Activated naive CD8-positive, alpha-beta T cell treated with anti-CD3 and anti-CD28 coated beads, Interleukin-2, amount 50 U/mL, for 24 hours (primary cell): ENCODE measurements at regions not wholly inside any gene's neighbourhood (a gene's known extent, or its start where the extent isn't known, plus 50 kb on each side); places are given as distances from the start of the nearest gene placed in this dataset.

Experiments
- ATAC-seq: fragments of 150-1000 bp; cut with Tn5 transposase; one replicate; pipeline ENCODE4 v1.10.0; 2021
- DNase-seq: peaks from one replicate; pipeline ENCODE4 v3.0.0; 2021
- H3K27ac Mint-ChIP-seq: one replicate; pipeline ENCODE4 v1.8.0; 2021; ENCODE audit warnings: mild to moderate bottlenecking, mixed read lengths
- H3K27me3 Mint-ChIP-seq: one replicate; pipeline ENCODE4 v1.8.0; 2021; ENCODE audit warnings: mixed read lengths
- H3K36me3 Mint-ChIP-seq: one replicate; pipeline ENCODE4 v1.8.0; 2021; ENCODE audit warnings: low read depth, mixed read lengths
- H3K4me1 Mint-ChIP-seq: one replicate; pipeline ENCODE4 v1.8.0; 2021; ENCODE audit warnings: mixed read lengths
- H3K4me3 Mint-ChIP-seq: one replicate; pipeline ENCODE4 v1.8.0; 2021; ENCODE audit warnings: mild to moderate bottlenecking, moderate library complexity, mixed read lengths
- H3K9me3 Mint-ChIP-seq: one replicate; pipeline ENCODE4 v1.8.0; 2021; ENCODE audit warnings: mixed read lengths

DNA sequence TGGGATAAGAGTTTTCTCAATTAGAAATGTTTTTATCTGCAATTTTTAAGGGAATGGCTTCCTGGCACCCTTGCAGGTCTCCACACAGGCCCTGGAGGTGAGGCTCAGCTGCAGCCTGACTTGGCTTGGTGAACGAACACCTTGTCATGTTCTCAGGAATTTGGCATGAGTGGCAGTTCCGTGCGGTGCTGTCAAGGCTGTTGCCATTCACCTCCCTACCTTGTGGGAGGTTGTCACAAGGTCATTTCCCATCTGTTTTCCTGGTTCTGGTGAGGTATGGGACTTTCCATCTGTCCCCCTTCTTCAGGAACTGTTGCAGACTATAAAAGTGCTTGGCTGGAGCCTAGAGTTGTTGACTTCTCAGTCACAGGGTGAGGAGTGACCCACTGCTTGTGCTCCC, 82.9 kb downstream of the ELOVL4 start:
- H3K27ac Mint-ChIP-seq = no peak overlapping the region
- ATAC-seq (no peak), DNase-seq (no peak)
- H3K27me3 Mint-ChIP-seq = no peaks in the 10 kb centered on the region
- H3K36me3 Mint-ChIP-seq = no peaks in the 10 kb centered on the region
- H3K4me3 Mint-ChIP-seq = no peak overlapping the region
- no peaks in the 10 kb centered on the region for H3K9me3 Mint-ChIP-seq
- peaks cover under 1% of the 10 kb centered on the region for H3K4me1 Mint-ChIP-seq

- no peaks in the 10 kb centered on the region for H3K36me3 Mint-ChIP-seq
- H3K27ac Mint-ChIP-seq = no peak overlapping the region
- H3K4me1 Mint-ChIP-seq = no peaks in the 10 kb centered on the region
- no peaks in the 10 kb centered on the region for H3K27me3 Mint-ChIP-seq
- no peak for DNase-seq
- no peak overlapping the region for H3K4me3 Mint-ChIP-seq
- no peak for ATAC-seq
- H3K9me3 Mint-ChIP-seq = no peaks in the 10 kb centered on the region
These were observed 83.4 kb downstream of the ELOVL4 start for GRCh38 chr6:79864001-79864400.

DNA sequence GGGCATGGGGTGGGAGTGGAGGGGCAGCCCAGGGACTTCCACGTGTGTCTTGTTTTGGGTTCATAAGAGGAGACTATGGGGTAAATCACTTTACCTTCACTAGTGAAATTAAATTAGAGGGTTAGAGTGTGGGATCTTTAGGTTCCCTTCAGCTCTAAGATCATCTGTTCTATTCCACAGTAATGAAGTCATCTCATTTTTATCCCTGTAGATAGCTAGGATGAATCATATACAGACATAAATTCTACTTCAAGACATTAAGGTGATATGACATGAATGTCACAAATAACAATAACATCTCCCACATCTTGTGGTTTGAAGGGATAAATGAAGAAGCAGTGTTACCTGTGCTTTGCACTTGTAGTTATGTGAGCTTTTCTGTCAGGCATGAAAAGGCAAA, 83.8 kb downstream of the ELOVL4 start:
- Mint-ChIP-seq H3K9me3 (no peaks in the 10 kb centered on the region), H3K4me1 (no peaks in the 10 kb centered on the region), H3K4me3 (no peak overlapping the region), H3K27ac (no peak overlapping the region), H3K36me3 (no peaks in the 10 kb centered on the region), H3K27me3 (no peaks in the 10 kb centered on the region)
- DNase-seq = no peak
- no peak for ATAC-seq

DNA sequence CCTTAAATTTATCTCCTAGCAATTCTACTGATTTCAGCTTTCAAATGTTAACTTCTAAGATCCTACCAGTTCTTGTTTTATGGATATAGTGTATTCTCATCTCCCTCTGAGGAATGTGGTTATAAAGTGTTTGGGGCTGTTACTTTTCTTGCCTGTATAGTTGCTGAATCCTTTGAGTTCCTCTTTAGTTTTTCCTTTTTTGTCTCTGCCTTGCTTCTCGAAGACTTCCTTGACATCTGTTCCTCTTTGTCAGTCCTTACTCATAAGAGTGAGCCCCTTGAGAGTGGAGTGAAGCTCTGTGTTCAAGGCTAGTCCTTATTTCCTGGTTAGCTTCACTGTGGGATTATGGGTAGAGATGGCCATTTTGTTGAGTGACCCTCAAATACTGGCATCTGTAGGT, 84.6 kb downstream of the ELOVL4 start:
- H3K4me3 Mint-ChIP-seq = no peak overlapping the region
- no peak overlapping the region for H3K27ac Mint-ChIP-seq
- DNase-seq (no peak), ATAC-seq (no peak)
- H3K4me1 Mint-ChIP-seq = no peaks in the 10 kb centered on the region
- no peaks in the 10 kb centered on the region for H3K27me3 Mint-ChIP-seq
- no peaks in the 10 kb centered on the region for H3K9me3 Mint-ChIP-seq
- H3K36me3 Mint-ChIP-seq = no peaks in the 10 kb centered on the region

DNA sequence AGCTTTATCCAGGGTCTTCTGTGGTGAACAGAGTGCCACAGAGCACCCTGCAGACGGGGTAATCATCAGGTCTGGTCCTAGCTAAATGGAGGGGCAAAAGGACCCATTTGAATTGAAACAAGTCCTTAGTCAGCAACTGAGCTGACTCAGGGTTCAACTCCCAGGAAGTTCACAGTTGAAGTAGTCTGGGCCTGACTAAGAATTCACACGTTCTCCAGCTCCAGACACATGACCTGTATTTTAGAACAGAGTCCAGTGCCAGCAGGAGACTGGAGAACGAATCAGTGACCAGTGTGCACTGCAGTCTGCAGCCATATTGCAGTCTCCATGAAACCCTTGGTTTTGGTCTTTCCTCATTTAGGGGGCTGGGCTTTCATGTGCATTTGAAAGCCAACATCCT, 85.2 kb downstream of the ELOVL4 start:
- Mint-ChIP-seq H3K36me3 (no peaks in the 10 kb centered on the region), H3K27ac (no peak overlapping the region), H3K27me3 (no peaks in the 10 kb centered on the region), H3K4me1 (no peaks in the 10 kb centered on the region), H3K9me3 (no peaks in the 10 kb centered on the region), H3K4me3 (no peak overlapping the region)
- DNase-seq (no peak), ATAC-seq (no peak)

- Mint-ChIP-seq H3K27me3 (no peaks in the 10 kb centered on the region), H3K4me1 (no peaks in the 10 kb centered on the region), H3K9me3 (no peaks in the 10 kb centered on the region), H3K4me3 (no peak overlapping the region), H3K27ac (no peak overlapping the region), H3K36me3 (no peaks in the 10 kb centered on the region)
- ATAC-seq (no peak), DNase-seq (no peak)
These were observed 86.3 kb downstream of the ELOVL4 start for GRCh38 chr6:79861023-79861422.

DNA sequence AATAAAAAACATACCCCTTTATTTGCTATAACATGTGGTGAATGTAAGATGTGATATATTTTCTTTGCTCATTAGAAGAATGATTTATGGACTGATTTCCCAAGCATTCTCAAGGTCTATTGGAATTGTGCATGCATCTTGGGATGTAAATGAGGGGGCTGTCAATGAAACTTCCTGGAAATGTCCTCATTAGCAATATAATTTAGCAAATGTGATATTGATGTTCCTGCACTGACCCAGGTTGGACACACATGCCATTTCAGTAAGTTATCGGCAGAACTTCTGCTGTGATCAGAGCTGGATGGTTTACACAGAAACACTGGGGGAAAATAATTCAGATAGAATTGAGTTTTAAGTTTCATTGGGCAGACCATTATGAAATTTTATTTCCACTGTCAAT, 99.9 kb downstream of the ELOVL4 start:
- Mint-ChIP-seq H3K27ac (no peak overlapping the region), H3K9me3 (no peaks in the 10 kb centered on the region), H3K27me3 (peaks cover 12% of the 10 kb centered on the region), H3K36me3 (no peaks in the 10 kb centered on the region), H3K4me1 (no peaks in the 10 kb centered on the region), H3K4me3 (no peak overlapping the region)
- DNase-seq = no peak
- ATAC-seq = no peak

- H3K27me3 Mint-ChIP-seq = peaks cover 21% of the 10 kb centered on the region
- H3K36me3 Mint-ChIP-seq = no peaks in the 10 kb centered on the region
- DNase-seq (no peak), ATAC-seq (no peak)
- no peak overlapping the region for H3K4me3 Mint-ChIP-seq
- H3K27ac Mint-ChIP-seq = no peak overlapping the region
- H3K4me1 Mint-ChIP-seq = no peaks in the 10 kb centered on the region
- no peaks in the 10 kb centered on the region for H3K9me3 Mint-ChIP-seq
These were observed 104.8 kb downstream of the ELOVL4 start for GRCh38 chr6:79842376-79843040.

GRCh38 chr6:79841577-79842375, 105.6 kb downstream of the ELOVL4 start:
- DNase-seq (no peak), ATAC-seq (no peak)
- no peak overlapping the region for H3K27ac Mint-ChIP-seq
- no peaks in the 10 kb centered on the region for H3K36me3 Mint-ChIP-seq
- no peaks in the 10 kb centered on the region for H3K4me1 Mint-ChIP-seq
- H3K9me3 Mint-ChIP-seq = no peaks in the 10 kb centered on the region
- H3K4me3 Mint-ChIP-seq = no peak overlapping the region
- H3K27me3 Mint-ChIP-seq = peaks cover 21% of the 10 kb centered on the region

- Mint-ChIP-seq H3K27me3 (peaks cover 24% of the 10 kb centered on the region), H3K9me3 (no peaks in the 10 kb centered on the region), H3K4me3 (no peak overlapping the region), H3K27ac (no peak overlapping the region), H3K36me3 (no peaks in the 10 kb centered on the region), H3K4me1 (no peaks in the 10 kb centered on the region)
- ATAC-seq (no peak), DNase-seq (no peak)
These were observed 108.5 kb downstream of the ELOVL4 start for GRCh38 chr6:79838851-79839250.

- peaks cover 12% of the 10 kb centered on the region for H3K27me3 Mint-ChIP-seq
- no peak overlapping the region for H3K4me3 Mint-ChIP-seq
- ATAC-seq (no peak), DNase-seq (no peak)
- no peaks in the 10 kb centered on the region for H3K36me3 Mint-ChIP-seq
- H3K4me1 Mint-ChIP-seq = no peaks in the 10 kb centered on the region
- H3K9me3 Mint-ChIP-seq = no peaks in the 10 kb centered on the region
- no peak overlapping the region for H3K27ac Mint-ChIP-seq
These were observed 113.4 kb downstream of the ELOVL4 start for GRCh38 chr6:79833964-79834284.

DNA sequence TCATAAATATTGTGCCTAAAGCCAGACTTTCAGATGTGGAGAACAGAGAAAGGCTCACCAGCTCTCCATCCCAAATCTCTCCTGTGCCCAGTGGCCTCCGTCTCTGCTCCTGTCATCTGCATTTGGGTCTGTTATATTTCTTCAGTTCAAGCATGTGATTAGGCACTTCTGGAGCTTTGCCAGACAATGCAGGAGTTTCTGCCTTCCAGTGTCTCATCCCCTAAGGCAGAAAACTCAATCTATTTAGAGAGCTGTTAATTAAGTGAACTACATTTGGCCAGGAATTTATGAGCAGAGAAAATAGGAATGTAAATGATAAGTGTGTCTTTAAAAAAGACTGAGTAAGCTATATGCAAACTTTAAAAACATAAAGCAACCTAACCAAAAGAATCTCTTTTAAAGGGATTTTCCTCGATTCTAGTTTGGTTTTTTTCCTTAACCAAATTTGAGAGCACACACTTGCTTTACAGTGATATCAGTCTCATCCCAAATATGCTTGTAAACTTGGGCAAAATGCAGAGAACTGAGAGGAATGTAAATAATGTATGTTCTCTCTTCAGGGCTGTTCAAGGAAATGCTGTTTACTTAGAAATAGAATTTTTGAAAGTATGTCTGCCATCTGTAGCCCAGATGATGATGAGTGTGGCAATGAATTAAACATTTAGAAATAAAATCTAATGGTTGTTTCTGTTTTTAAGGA, 113.9 kb downstream of the ELOVL4 start:
- ATAC-seq (no peak), DNase-seq (no peak)
- Mint-ChIP-seq H3K4me1 (no peaks in the 10 kb centered on the region), H3K9me3 (no peaks in the 10 kb centered on the region), H3K36me3 (no peaks in the 10 kb centered on the region), H3K4me3 (no peak overlapping the region), H3K27me3 (peaks cover 12% of the 10 kb centered on the region), H3K27ac (no peak overlapping the region)

GRCh38 chr6:79832723-79833122, 114.6 kb downstream of the ELOVL4 start:
- Mint-ChIP-seq H3K36me3 (no peaks in the 10 kb centered on the region), H3K4me1 (no peaks in the 10 kb centered on the region), H3K4me3 (no peak overlapping the region), H3K27me3 (peaks cover 13% of the 10 kb centered on the region), H3K27ac (no peak overlapping the region), H3K9me3 (no peaks in the 10 kb centered on the region)
- DNase-seq = no peak
- ATAC-seq = no peak

DNA sequence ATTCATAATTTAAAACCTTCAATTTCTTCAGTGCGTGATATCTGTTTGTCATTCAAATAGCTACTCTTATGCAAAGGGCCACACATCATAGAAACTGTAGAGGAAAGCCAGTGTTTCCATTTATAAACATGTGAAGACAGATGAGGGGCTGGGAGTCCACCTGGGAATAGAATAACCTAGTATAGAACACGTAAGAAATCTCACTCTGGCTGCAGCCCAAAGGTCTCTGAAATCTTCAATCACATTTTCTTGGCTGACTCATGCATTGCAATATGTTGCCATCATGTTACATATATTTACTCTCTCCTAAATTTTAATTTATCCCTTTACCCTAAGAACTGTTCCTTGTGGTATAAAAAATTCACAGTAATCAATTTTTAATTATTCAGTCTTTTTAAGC, 123.2 kb downstream of the ELOVL4 start:
- H3K36me3 Mint-ChIP-seq = no peaks in the 10 kb centered on the region
- DNase-seq (no peak), ATAC-seq (no peak)
- peaks cover 4% of the 10 kb centered on the region for H3K9me3 Mint-ChIP-seq
- peaks cover 5% of the 10 kb centered on the region for H3K27me3 Mint-ChIP-seq
- no peak overlapping the region for H3K4me3 Mint-ChIP-seq
- no peak overlapping the region for H3K27ac Mint-ChIP-seq
- no peaks in the 10 kb centered on the region for H3K4me1 Mint-ChIP-seq

DNA sequence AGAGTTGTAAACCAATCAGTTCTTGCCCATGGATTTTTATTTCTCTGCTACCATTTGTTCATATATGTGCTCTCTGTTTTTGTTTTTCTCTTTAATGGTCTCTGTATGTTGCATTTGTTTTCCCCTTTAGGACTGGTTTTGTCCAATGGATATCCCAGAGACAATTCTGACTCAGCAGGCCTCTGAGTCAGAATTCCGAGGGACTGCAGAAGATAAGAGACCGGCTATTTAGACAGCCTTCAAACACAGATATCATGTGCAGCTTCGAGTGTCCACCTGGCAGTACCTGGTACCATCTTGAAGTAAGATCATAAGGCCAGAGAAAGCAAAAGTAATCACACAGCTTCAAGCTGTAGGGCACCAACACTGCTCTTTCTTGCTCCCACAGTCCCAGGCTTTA, 125.5 kb downstream of the ELOVL4 start:
- Mint-ChIP-seq H3K9me3 (peaks cover 4% of the 10 kb centered on the region), H3K27ac (no peak overlapping the region), H3K36me3 (no peaks in the 10 kb centered on the region), H3K27me3 (peaks cover 3% of the 10 kb centered on the region), H3K4me3 (no peak overlapping the region), H3K4me1 (no peaks in the 10 kb centered on the region)
- DNase-seq (no peak), ATAC-seq (no peak)
